ENCODE measurements at regions not wholly inside any gene's neighbourhood (a gene's known extent, or its start where the extent isn't known, plus 50 kb on each side); places are given as distances from the start of the nearest gene placed in this dataset.

- no peak for TF ChIP-seq CTCF (IDR thresholded peaks at IDR 0.05; ENCODE audit: borderline replicate concordance, insufficient read depth, low read depth, low read length)
- no peak overlapping the region for H3K4me3 ChIP-seq (ENCODE audit: low read depth, low read length)
Measured at GRCh38 chrX:7582191-7582590, 260.8 kb upstream of the VCX start.

- no peak for TF ChIP-seq CTCF (IDR thresholded peaks at IDR 0.05; ENCODE audit: borderline replicate concordance, insufficient read depth, low read depth, low read length)
- H3K4me3 ChIP-seq (ENCODE audit: low read depth, low read length): no peak overlapping the region
Measured at GRCh38 chrX:7580127-7580526, 262.8 kb upstream of the VCX start.

GRCh38 chrX:7574325-7574724, 268.6 kb upstream of the VCX start:
- H3K4me3 ChIP-seq (ENCODE audit: low read depth, low read length): no peak overlapping the region
- TF ChIP-seq CTCF (IDR thresholded peaks at IDR 0.05; ENCODE audit: borderline replicate concordance, insufficient read depth, low read depth, low read length): no peak

GRCh38 chrX:7570432-7571029, 272.4 kb upstream of the VCX start:
- no peak for TF ChIP-seq CTCF (IDR thresholded peaks at IDR 0.05; ENCODE audit: borderline replicate concordance, insufficient read depth, low read depth, low read length)
- H3K4me3 ChIP-seq (ENCODE audit: low read depth, low read length): no peak overlapping the region

GRCh38 chrX:7568597-7568996, 274.4 kb upstream of the VCX start:
- H3K4me3 ChIP-seq (ENCODE audit: low read depth, low read length): no peak overlapping the region
- no peak for TF ChIP-seq CTCF (IDR thresholded peaks at IDR 0.05; ENCODE audit: borderline replicate concordance, insufficient read depth, low read depth, low read length)

- H3K4me3 ChIP-seq (ENCODE audit: low read depth, low read length): no peak overlapping the region
- TF ChIP-seq CTCF (IDR thresholded peaks at IDR 0.05; ENCODE audit: borderline replicate concordance, insufficient read depth, low read depth, low read length): no peak
Measured at GRCh38 chrX:7568130-7568529, 274.8 kb upstream of the VCX start.

- TF ChIP-seq CTCF (IDR thresholded peaks at IDR 0.05; ENCODE audit: borderline replicate concordance, insufficient read depth, low read depth, low read length): no peak
Measured at GRCh38 chrX:7552760-7553159, 290.2 kb upstream of the VCX start.

More at GRCh38 chrX:7552760-7553159, 290.2 kb upstream of the VCX start:
- no peak overlapping the region for H3K4me3 ChIP-seq (ENCODE audit: low read depth, low read length)

All from GM12875 (cell line).